HepG2 (cell line): ENCODE measurements at regions not wholly inside any gene's neighbourhood (a gene's known extent, or its start where the extent isn't known, plus 50 kb on each side); places are given as distances from the start of the nearest gene placed in this dataset.

Source experiments
- ATAC-seq: fragments of 200-7000 bp; cut with Tn5 transposase; 3 replicates; pipeline ENCODE4 v1.9.1; 2020; ENCODE audit warnings: mild to moderate bottlenecking, moderate library complexity
- BruUV-seq: library from RNA; stranded (reverse); fragments of 400-500 nt; replicated peaks from 2 replicates; lab custom pipeline; 2021; lab: Mats Ljungman, UMichigan
- CTCF ChIA-PET: fragments of 300-600 bp; formaldehyde crosslinking; extraction: SDS; loops from one replicate; lab custom pipeline; 2021; ENCODE audit warnings: low total read pairs, inconsistent platforms, low intra/inter-chr PET ratio; lab: Yijun Ruan, JAX
- POLR2A ChIA-PET: fragments of 350-600 bp; sonication (Branson Sonifier 250); formaldehyde crosslinking; loops from one replicate; lab custom pipeline; 2020; ENCODE audit warnings: antibody characterized with exemption, inconsistent platforms; lab: Yijun Ruan, JAX
- DNase-seq: peaks from one replicate; pipeline ENCODE4 v3.0.0-alpha.2; 2015; ENCODE audit warnings: low spot score
- FAIRE-seq: peaks from 3 replicates; lab custom pipeline; 2011; peaks lifted over from hg19 to GRCh38; lab: Jason Lieb, UNC
- H2AFZ ChIP-seq: one replicate; pipeline ENCODE4 v1.6.1; 2011; ENCODE audit warnings: low read length, inconsistent platforms
- H3K27ac ChIP-seq: fragments of 300-600 bp; 3 replicates; pipeline ENCODE4 v1.8.0; 2011; ENCODE audit warnings: mixed run types, mild to moderate bottlenecking, mixed read lengths, low read length, inconsistent platforms; ENCODE audit not compliant: insufficient read depth; ENCODE audit errors: extremely low read length
- H3K27me3 ChIP-seq, 2 experiments: fragments of 200-600 bp in 1 of 2; 2 replicates in 1 of 2; 3 replicates in 1 of 2; pipeline versions ENCODE4 v1.6.0 to v1.8.0; 2011; ENCODE audit warnings: low read length in 2 of 2, mild to moderate bottlenecking in 2 of 2, moderate library complexity in 2 of 2, inconsistent platforms in 1 of 2; ENCODE audit not compliant: insufficient read depth in 2 of 2, control insufficient read depth in 1 of 2
- H3K36me3 ChIP-seq, 2 experiments: fragments of 200-600 bp in 1 of 2; replicated peaks in 1 of 2; 2 replicates in 1 of 2; 3 replicates in 1 of 2; pipeline versions ENCODE4 v1.5.1 to v1.8.0; 2011; ENCODE audit warnings: low read length in 2 of 2, inconsistent platforms in 1 of 2; ENCODE audit not compliant: insufficient read depth in 2 of 2, control insufficient read depth in 1 of 2
- H3K4me1 ChIP-seq: 2 replicates; pipeline ENCODE4 v1.5.1; 2012; ENCODE audit warnings: low read length, inconsistent platforms; ENCODE audit not compliant: insufficient read depth
- H3K4me2 ChIP-seq: 2 replicates; pipeline ENCODE4 v1.6.0; 2011; ENCODE audit warnings: low read depth, low read length, inconsistent platforms
- H3K4me3 ChIP-seq, 3 experiments: fragments of 200-600 bp in 1 of 3; sonication (generic), shearing (Covaris generic) in 1 of 3; replicated peaks in 1 of 3; 2 replicates each; pipeline ENCODE4 v1.5.1; 2011 to 2016; ENCODE audit warnings: low read length in 3 of 3, inconsistent platforms in 2 of 3, low read depth in 2 of 3, mild to moderate bottlenecking in 2 of 3, control low read depth in 1 of 3, mixed read lengths in 1 of 3; ENCODE audit not compliant: insufficient read depth in 1 of 3
- H3K79me2 ChIP-seq: one replicate; pipeline ENCODE4 v1.6.1; 2011; ENCODE audit warnings: low read length, inconsistent platforms; ENCODE audit not compliant: insufficient read depth
- H3K9ac ChIP-seq: 2 replicates; pipeline ENCODE4 v1.6.0; 2011; ENCODE audit warnings: mild to moderate bottlenecking, low read depth, low read length, inconsistent platforms; ENCODE audit not compliant: insufficient read depth
- H3K9me3 ChIP-seq: 2 replicates; pipeline ENCODE4 v1.5.1; 2012; ENCODE audit warnings: mild to moderate bottlenecking, low read length
- H4K20me1 ChIP-seq: 2 replicates; pipeline ENCODE4 v1.6.0; 2011; ENCODE audit warnings: inconsistent platforms, mild to moderate bottlenecking, low read length, moderate library complexity; ENCODE audit not compliant: insufficient read depth
- BRD4 ChIP-seq: sonication (generic); formaldehyde crosslinking; IDR thresholded peaks from 2 replicates; pipeline ENCODE4 v1.4.0; 2020; ENCODE audit warnings: missing genetic modification reagents
- HES4 ChIP-seq: sonication (generic); formaldehyde crosslinking; IDR thresholded peaks from 2 replicates; pipeline ENCODE4 v1.9.0; 2021; ENCODE audit warnings: mild to moderate bottlenecking, missing genetic modification reagents, borderline replicate concordance
- KDM3A ChIP-seq: IDR thresholded peaks from 2 replicates; pipeline ENCODE4 v1.6.1; 2018; ENCODE audit warnings: low read depth, missing compliant biosample characterization
- MED8 ChIP-seq: sonication (generic); formaldehyde crosslinking; IDR thresholded peaks from 2 replicates; pipeline ENCODE4 v1.8.1; 2023; ENCODE audit warnings: mild to moderate bottlenecking, missing genetic modification reagents; ENCODE audit not compliant: insufficient replicate concordance
- MTA1 ChIP-seq: sonication (generic); formaldehyde crosslinking; IDR thresholded peaks from 2 replicates; pipeline ENCODE4 v1.4.0; 2020; ENCODE audit warnings: missing genetic modification reagents, mild to moderate bottlenecking, borderline replicate concordance
- PRMT3 ChIP-seq: sonication (generic); formaldehyde crosslinking; IDR thresholded peaks from 2 replicates; pipeline ENCODE4 v1.8.1; 2022; ENCODE audit warnings: low read depth, mild to moderate bottlenecking, moderate library complexity, missing genetic modification reagents, borderline replicate concordance
- SETDB1 ChIP-seq: sonication (generic); formaldehyde crosslinking; IDR thresholded peaks from 2 replicates; pipeline ENCODE4 v1.5.1; 2020; ENCODE audit warnings: missing genetic modification reagents, mild to moderate bottlenecking, borderline replicate concordance
- SMC3 ChIP-seq: IDR thresholded peaks from 2 replicates; pipeline ENCODE4 v1.6.1; 2011; ENCODE audit warnings: low read length, improper control_type of control experiment
- ZFP41 ChIP-seq: sonication (generic); formaldehyde crosslinking; IDR thresholded peaks from 2 replicates; pipeline ENCODE4 v1.4.0; 2020; ENCODE audit warnings: mild to moderate bottlenecking, missing genetic modification reagents, borderline replicate concordance
- ZNF530 ChIP-seq: sonication (generic); formaldehyde crosslinking; IDR thresholded peaks from 2 replicates; pipeline ENCODE4 v1.5.0; 2020; ENCODE audit warnings: low read depth, mild to moderate bottlenecking, missing genetic modification reagents
- ZNF569 ChIP-seq: sonication (generic); formaldehyde crosslinking; IDR thresholded peaks from 2 replicates; pipeline ENCODE4 v1.5.0; 2020; ENCODE audit warnings: mild to moderate bottlenecking, missing genetic modification reagents, moderate library complexity, borderline replicate concordance
- ZNF749 ChIP-seq: sonication (generic); formaldehyde crosslinking; IDR thresholded peaks from 2 replicates; pipeline ENCODE4 v1.8.0; 2022; ENCODE audit warnings: mild to moderate bottlenecking, missing genetic modification reagents, moderate library complexity, borderline replicate concordance
- ZNF792 ChIP-seq: IDR thresholded peaks from 2 replicates; pipeline ENCODE4 v1.6.1; 2016
- WGBS: methylation state at CpG from one replicate; pipeline ENCODE4 v1.1.6; 2017; ENCODE audit warnings: low lambda C conversion rate; 5-methylcytosine and 5-hydroxymethylcytosine counted together
- in situ Hi-C: cut with HindIII; loops from 2 replicates; pipeline ENCODE4 v1.10.0; 2017; ENCODE audit warnings: low pct_unique_long_range_greater_than_20kb; ENCODE audit not compliant: extremely low pct_ligation_motif_present
- intact Hi-C: fragments of 100-400 bp; cut with micrococcal nuclease; formaldehyde crosslinking; loops from one replicate; pipeline ENCODE4 v1.10.0; 2022; ENCODE audit not compliant: unreplicated experiment
- TF ChIP-seq, protein P1 (sequence below): sonication (generic); formaldehyde crosslinking; IDR thresholded peaks from 2 replicates; pipeline ENCODE4 v1.8.0; 2022; ENCODE audit warnings: mild to moderate bottlenecking, missing genetic modification reagents, moderate library complexity
- TF ChIP-seq, protein P2 (sequence below): IDR thresholded peaks from 2 replicates; pipeline ENCODE4 v1.6.1; 2016; ENCODE audit warnings: mild to moderate bottlenecking, missing biosample characterization, missing genetic modification reagents
- TF ChIP-seq, protein P3 (sequence below): sonication (generic); formaldehyde crosslinking; IDR thresholded peaks from 2 replicates; pipeline ENCODE4 v1.8.1; 2023; ENCODE audit warnings: mild to moderate bottlenecking, missing genetic modification reagents
- TF ChIP-seq, protein P4 (sequence below): IDR thresholded peaks from 2 replicates; pipeline ENCODE4 v1.6.1; 2016; ENCODE audit warnings: mild to moderate bottlenecking
- TF ChIP-seq, protein P5 (sequence below): sonication (generic); formaldehyde crosslinking; IDR thresholded peaks from 2 replicates; pipeline ENCODE4 v1.5.0; 2020; ENCODE audit warnings: missing genetic modification reagents

DNA sequence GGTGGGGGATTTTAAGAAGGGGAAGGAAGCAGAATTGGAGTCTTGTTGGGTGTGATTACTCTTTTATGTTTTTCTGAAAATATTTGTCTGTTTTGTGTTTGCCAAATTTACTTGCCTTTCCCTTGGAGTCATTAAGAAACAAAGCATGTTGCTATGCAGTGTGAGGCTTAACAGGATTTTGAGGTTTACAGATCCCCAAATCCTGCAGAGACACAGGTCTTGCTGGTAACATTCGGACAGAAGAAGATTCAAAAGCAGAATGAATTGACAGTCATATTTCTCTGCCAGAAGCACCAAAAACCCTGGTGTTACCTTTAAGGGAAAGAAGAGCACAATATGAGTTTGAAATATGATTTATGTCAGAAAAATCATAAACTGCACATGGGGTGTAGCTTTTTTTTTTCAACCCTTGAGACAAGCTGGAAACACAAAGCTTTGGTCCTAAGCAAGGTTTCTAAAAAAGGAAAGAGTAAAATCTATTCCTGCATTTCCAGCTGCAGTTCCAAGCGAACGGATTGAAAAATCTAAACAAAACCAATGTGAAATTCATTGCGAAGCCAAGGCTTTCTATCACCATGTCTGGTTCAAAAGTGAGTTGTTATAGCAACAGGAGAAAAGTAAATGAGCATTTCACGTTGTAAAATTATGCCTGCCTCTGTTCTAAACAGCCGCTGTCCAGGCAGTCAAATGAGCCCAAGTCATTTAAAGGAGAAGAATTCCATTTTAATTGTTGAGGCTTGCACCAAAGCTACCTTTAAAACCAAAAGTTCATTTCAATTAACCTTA, 358.9 kb upstream of the SASH1 start:
- no peak overlapping the region for H3K9ac ChIP-seq
- no peak overlapping the region for H2AFZ ChIP-seq
- 35% methylated on average over 6 of the region's 6 CpGs for WGBS
- no TSS peak for BruUV-seq
- intact Hi-C loops (no loop called here), in situ Hi-C loops (no loop called here)
- H4K20me1 ChIP-seq, result no peaks in the 10 kb centered on the region
- no peaks in the 10 kb centered on the region for H3K4me1 ChIP-seq
- ChIA-PET POLR2A (no interaction called here), CTCF (no interaction called here)
- H3K27ac ChIP-seq, result no peak overlapping the region
- no peak overlapping the region for H3K4me3 ChIP-seq
- H3K36me3 ChIP-seq, result no peaks in the 10 kb centered on the region
- ATAC-seq, result no peak
- H3K9me3 ChIP-seq, result no peaks in the 10 kb centered on the region
- no peak for FAIRE-seq
- H3K4me2 ChIP-seq, result no peak overlapping the region
- no peaks in the 10 kb centered on the region for H3K79me2 ChIP-seq
- peaks cover 0 to 4% of the 10 kb centered on the region in 2 experiments; a peak in 1 of 5 replicates for H3K27me3 ChIP-seq
- DNase-seq, result no peak
- TF ChIP-seq SETDB1 (CRISPR knock-in tag), result no peak
- TF ChIP-seq ZNF569, result no peak
- TF ChIP-seq BRD4 (CRISPR knock-in tag), result no peak
- no peak for TF ChIP-seq SMC3
- no peak for TF ChIP-seq ZNF792
- no peak for TF ChIP-seq PRMT3 (CRISPR knock-in tag)
- no peak for TF ChIP-seq KDM3A
- TF ChIP-seq, protein P1, sequence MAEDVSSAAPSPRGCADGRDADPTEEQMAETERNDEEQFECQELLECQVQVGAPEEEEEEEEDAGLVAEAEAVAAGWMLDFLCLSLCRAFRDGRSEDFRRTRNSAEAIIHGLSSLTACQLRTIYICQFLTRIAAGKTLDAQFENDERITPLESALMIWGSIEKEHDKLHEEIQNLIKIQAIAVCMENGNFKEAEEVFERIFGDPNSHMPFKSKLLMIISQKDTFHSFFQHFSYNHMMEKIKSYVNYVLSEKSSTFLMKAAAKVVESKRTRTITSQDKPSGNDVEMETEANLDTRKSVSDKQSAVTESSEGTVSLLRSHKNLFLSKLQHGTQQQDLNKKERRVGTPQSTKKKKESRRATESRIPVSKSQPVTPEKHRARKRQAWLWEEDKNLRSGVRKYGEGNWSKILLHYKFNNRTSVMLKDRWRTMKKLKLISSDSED (CRISPR knock-in tag), result no peak
- TF ChIP-seq ZNF530 (CRISPR knock-in tag), result no peak
- TF ChIP-seq, protein P2, sequence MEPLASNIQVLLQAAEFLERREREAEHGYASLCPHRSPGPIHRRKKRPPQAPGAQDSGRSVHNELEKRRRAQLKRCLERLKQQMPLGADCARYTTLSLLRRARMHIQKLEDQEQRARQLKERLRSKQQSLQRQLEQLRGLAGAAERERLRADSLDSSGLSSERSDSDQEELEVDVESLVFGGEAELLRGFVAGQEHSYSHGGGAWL, result no peak
- TF ChIP-seq, protein P3, sequence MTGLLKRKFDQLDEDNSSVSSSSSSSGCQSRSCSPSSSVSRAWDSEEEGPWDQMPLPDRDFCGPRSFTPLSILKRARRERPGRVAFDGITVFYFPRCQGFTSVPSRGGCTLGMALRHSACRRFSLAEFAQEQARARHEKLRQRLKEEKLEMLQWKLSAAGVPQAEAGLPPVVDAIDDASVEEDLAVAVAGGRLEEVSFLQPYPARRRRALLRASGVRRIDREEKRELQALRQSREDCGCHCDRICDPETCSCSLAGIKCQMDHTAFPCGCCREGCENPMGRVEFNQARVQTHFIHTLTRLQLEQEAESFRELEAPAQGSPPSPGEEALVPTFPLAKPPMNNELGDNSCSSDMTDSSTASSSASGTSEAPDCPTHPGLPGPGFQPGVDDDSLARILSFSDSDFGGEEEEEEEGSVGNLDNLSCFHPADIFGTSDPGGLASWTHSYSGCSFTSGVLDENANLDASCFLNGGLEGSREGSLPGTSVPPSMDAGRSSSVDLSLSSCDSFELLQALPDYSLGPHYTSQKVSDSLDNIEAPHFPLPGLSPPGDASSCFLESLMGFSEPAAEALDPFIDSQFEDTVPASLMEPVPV (CRISPR knock-in tag), result no peak
- TF ChIP-seq ZNF749 (CRISPR knock-in tag), result no peak
- TF ChIP-seq MTA1 (CRISPR knock-in tag), result no peak
- TF ChIP-seq, protein P4, sequence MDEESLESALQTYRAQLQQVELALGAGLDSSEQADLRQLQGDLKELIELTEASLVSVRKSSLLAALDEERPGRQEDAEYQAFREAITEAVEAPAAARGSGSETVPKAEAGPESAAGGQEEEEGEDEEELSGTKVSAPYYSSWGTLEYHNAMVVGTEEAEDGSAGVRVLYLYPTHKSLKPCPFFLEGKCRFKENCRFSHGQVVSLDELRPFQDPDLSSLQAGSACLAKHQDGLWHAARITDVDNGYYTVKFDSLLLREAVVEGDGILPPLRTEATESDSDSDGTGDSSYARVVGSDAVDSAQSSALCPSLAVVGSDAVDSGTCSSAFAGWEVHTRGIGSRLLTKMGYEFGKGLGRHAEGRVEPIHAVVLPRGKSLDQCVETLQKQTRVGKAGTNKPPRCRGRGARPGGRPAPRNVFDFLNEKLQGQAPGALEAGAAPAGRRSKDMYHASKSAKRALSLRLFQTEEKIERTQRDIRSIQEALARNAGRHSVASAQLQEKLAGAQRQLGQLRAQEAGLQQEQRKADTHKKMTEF, result no peak
- TF ChIP-seq, protein P5, sequence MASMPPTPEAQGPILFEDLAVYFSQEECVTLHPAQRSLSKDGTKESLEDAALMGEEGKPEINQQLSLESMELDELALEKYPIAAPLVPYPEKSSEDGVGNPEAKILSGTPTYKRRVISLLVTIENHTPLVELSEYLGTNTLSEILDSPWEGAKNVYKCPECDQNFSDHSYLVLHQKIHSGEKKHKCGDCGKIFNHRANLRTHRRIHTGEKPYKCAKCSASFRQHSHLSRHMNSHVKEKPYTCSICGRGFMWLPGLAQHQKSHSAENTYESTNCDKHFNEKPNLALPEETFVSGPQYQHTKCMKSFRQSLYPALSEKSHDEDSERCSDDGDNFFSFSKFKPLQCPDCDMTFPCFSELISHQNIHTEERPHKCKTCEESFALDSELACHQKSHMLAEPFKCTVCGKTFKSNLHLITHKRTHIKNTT, result no peak
- no peak for TF ChIP-seq MED8 (CRISPR knock-in tag)
- TF ChIP-seq HES4 (CRISPR knock-in tag), result no peak
- no peak for TF ChIP-seq ZFP41 (CRISPR knock-in tag)
